Panc1 (cell line): ENCODE measurements at regions not wholly inside any gene's neighbourhood (a gene's known extent, or its start where the extent isn't known, plus 50 kb on each side); places are given as distances from the start of the nearest gene placed in this dataset.
"Not testable (repeated sequence)": the region's sequence is repeated elsewhere in the genome, so short reads cannot be mapped to it uniquely, and the experiment has no call there.

Experiments
- ATAC-seq: fragments of 200-7000 bp; cut with Tn5 transposase; 2 replicates; pipeline ENCODE4 v1.9.1; 2020; ENCODE audit warnings: mild to moderate bottlenecking, moderate library complexity
- BruUV-seq: library from RNA; stranded (reverse); fragments of 400-500 nt; replicated peaks from 2 replicates; lab custom pipeline; 2021; lab: Mats Ljungman, UMichigan
- CTCF ChIA-PET: fragments of 300-600 bp; sonication (Branson Sonifier 250); formaldehyde crosslinking; loops from one replicate; lab custom pipeline; 2022; ENCODE audit warnings: antibody characterized with exemption; lab: Charles Lee
- POLR2A ChIA-PET: fragments of 300-600 bp; sonication (Branson Sonifier 250); formaldehyde crosslinking; loops from one replicate; lab custom pipeline; 2022; ENCODE audit warnings: antibody characterized with exemption; lab: Charles Lee
- DNase-seq: peaks from one replicate; pipeline ENCODE4 v3.0.0-alpha.2; 2010; ENCODE audit warnings: low read depth, low spot score
- H3K27ac ChIP-seq: 2 replicates; pipeline ENCODE4 v1.5.1; 2011; ENCODE audit warnings: mild to moderate bottlenecking, low read length, inconsistent platforms
- H3K27me3 ChIP-seq: fragments of 200-500 bp; sonication (Bioruptor generic); 2 replicates; pipeline ENCODE4 v1.6.0; 2014; ENCODE audit warnings: low read length, inconsistent platforms; ENCODE audit not compliant: control insufficient read depth, insufficient read depth
- H3K36me3 ChIP-seq: fragments of 200-500 bp; sonication (Bioruptor generic); 2 replicates; pipeline ENCODE4 v1.5.1; 2014; ENCODE audit warnings: inconsistent platforms, mild to moderate bottlenecking, low read length, moderate library complexity; ENCODE audit not compliant: control insufficient read depth, insufficient read depth
- H3K4me1 ChIP-seq: 2 replicates; pipeline ENCODE4 v1.5.1; 2011; ENCODE audit warnings: inconsistent platforms, mild to moderate bottlenecking, low read length, moderate library complexity; ENCODE audit not compliant: control insufficient read depth, insufficient read depth
- H3K4me3 ChIP-seq, 2 experiments: 2 replicates each; pipeline ENCODE4 v1.5.1; 2011 to 2012; ENCODE audit warnings: low read depth in 2 of 2, low read length in 2 of 2, mild to moderate bottlenecking in 2 of 2, inconsistent platforms in 1 of 2, moderate library complexity in 1 of 2
- H3K9me3 ChIP-seq: fragments of 200-500 bp; sonication (Bioruptor generic); 2 replicates; pipeline ENCODE4 v1.5.1; 2014; ENCODE audit warnings: low read depth, mild to moderate bottlenecking, inconsistent platforms, low read length, moderate library complexity; ENCODE audit not compliant: control insufficient read depth, insufficient read depth
- CTCF ChIP-seq: fragments of 450-650 bp; IDR thresholded peaks from 2 replicates; pipeline ENCODE4 v1.5.1; 2017; ENCODE audit warnings: mild to moderate bottlenecking
- POLR2AphosphoS5 ChIP-seq: IDR thresholded peaks from 2 replicates; pipeline ENCODE4 v1.6.1; 2012; ENCODE audit warnings: mild to moderate bottlenecking, low read depth, low read length, moderate library complexity
- REST ChIP-seq, 2 experiments: IDR thresholded peaks; 2 replicates each; pipeline ENCODE4 v1.6.1; 2011 to 2012; ENCODE audit warnings: low read depth in 2 of 2, control low read depth in 1 of 2, low read length in 1 of 2, mild to moderate bottlenecking in 1 of 2, moderate library complexity in 1 of 2; ENCODE audit not compliant: insufficient read depth in 1 of 2
- SIN3A ChIP-seq: IDR thresholded peaks from 2 replicates; pipeline ENCODE4 v1.6.1; 2012; ENCODE audit warnings: low read depth, mild to moderate bottlenecking, low read length, moderate library complexity, borderline replicate concordance; ENCODE audit not compliant: insufficient read depth
- TCF7L2 ChIP-seq: IDR thresholded peaks from 2 replicates; pipeline ENCODE4 v1.6.1; 2011; ENCODE audit warnings: mild to moderate bottlenecking, low read depth, low read length, inconsistent platforms
- in situ Hi-C: cut with HindIII; loops from 2 replicates; pipeline ENCODE4 v1.10.0; 2016; ENCODE audit warnings: low sequenced_read_pairs, low pct_unique_long_range_greater_than_20kb
- intact Hi-C: fragments of 100-400 bp; cut with micrococcal nuclease; formaldehyde crosslinking; loops from one replicate; pipeline ENCODE4 v1.10.0; 2022; ENCODE audit not compliant: unreplicated experiment

- in situ Hi-C loops: no loop called here
- H3K27me3 ChIP-seq: peaks cover 17% of the 10 kb centered on the region; the same call in 1 of the 2 replicates
- H3K36me3 ChIP-seq: no peaks in the 10 kb centered on the region
- H3K27ac ChIP-seq: no peak overlapping the region
- no TSS peak for BruUV-seq
- 0 out of 2 replicates have a peak, but pooled peaks have one; percentile 28 for ATAC-seq
- TF ChIP-seq CTCF (no peak), REST (IDR thresholded peaks at IDR 0.05; ENCODE audit: insufficient read depth in 1 of 2, low read depth in 2 of 2, low read length in 1 of 2) (no peak), TCF7L2 (no peak), POLR2AphosphoS5 (no peak)
- H3K4me3 ChIP-seq: peak overlapping the region; percentile 31 to 55
- H3K9me3 ChIP-seq: no peaks in the 10 kb centered on the region
- POLR2A ChIA-PET: no interaction called here
- CTCF ChIA-PET: interaction anchor here (0.6 to 1.2 kb wide), 5 partner anchors 32 to 721 kb away, joined by 3 to 6 read pairs (median 4); no protein-coding TSS in a partner anchor
- intact Hi-C loops: no loop called here
- H3K4me1 ChIP-seq: peaks cover 4% of the 10 kb centered on the region; the same call in 1 of the 2 replicates
- no peak for DNase-seq
These were observed 209.2 kb downstream of the ICOS start for GRCh38 chr2:204145791-204146190.

GRCh38 chr2:204147040-204147439 lies 210.5 kb downstream of the ICOS start:
- peaks cover 15% of the 10 kb centered on the region; the same call in 1 of the 2 replicates for H3K27me3 ChIP-seq
- intact Hi-C loops, DNase-seq, ATAC-seq, H3K9me3 ChIP-seq, in situ Hi-C loops, H3K4me1 ChIP-seq, H3K36me3 ChIP-seq, BruUV-seq, H3K4me3 ChIP-seq, H3K27ac ChIP-seq, POLR2A ChIA-PET, CTCF ChIA-PET: not testable (repeated sequence)

- Histone ChIP-seq H3K4me1 (0 out of 2 replicates have a peak, but pooled peaks cover under 1% of the 10 kb centered on the region), H3K36me3 (no peaks in the 10 kb centered on the region), H3K4me3 (no peak overlapping the region), H3K27me3 (peaks cover 13% of the 10 kb centered on the region; the same call in 1 of the 2 replicates), H3K9me3 (no peaks in the 10 kb centered on the region), H3K27ac (no peak overlapping the region)
- intact Hi-C loops (no loop called here), in situ Hi-C loops (no loop called here)
- ChIA-PET POLR2A (interaction anchor here (0.6 kb wide), 1 partner anchor 735 kb away, joined by 3 read pairs; no protein-coding TSS in a partner anchor), CTCF (interaction anchor here (0.7 kb wide), 1 partner anchor 112 kb away, joined by 9 read pairs; no protein-coding TSS in a partner anchor)
- ATAC-seq (no peak), DNase-seq (no peak)
- BruUV-seq: no TSS peak
- no peak for TF ChIP-seq POLR2AphosphoS5
- TF ChIP-seq CTCF: no peak
- TF ChIP-seq TCF7L2: no peak
- TF ChIP-seq SIN3A: no peak
- TF ChIP-seq REST (IDR thresholded peaks at IDR 0.05; ENCODE audit: insufficient read depth in 1 of 2, low read depth in 2 of 2, low read length in 1 of 2): no peak
These were observed 214.2 kb downstream of the ICOS start for GRCh38 chr2:204150721-204151120.
